HL-60 (cell line): ENCODE measurements at regions not wholly inside any gene's neighbourhood (a gene's known extent, or its start where the extent isn't known, plus 50 kb on each side); places are given as distances from the start of the nearest gene placed in this dataset.

Experiments used
- DNase-seq, 2 experiments: peaks; one replicate each; pipeline ENCODE4 v3.0.0-alpha.2; 2010 to 2020; ENCODE audit warnings: low read depth in 1 of 2, low spot score in 1 of 2
- H3K27ac ChIP-seq: fragments of 250-450 bp; sonication (Bioruptor Pico); replicated peaks from 2 replicates; pipeline ENCODE4 v1.5.1; 2020; ENCODE audit warnings: mild to moderate bottlenecking, moderate library complexity
- H3K27me3 ChIP-seq: fragments of 250-450 bp; sonication (Bioruptor Pico); 2 replicates; pipeline ENCODE4 v1.5.1; 2021; ENCODE audit warnings: mild to moderate bottlenecking, moderate library complexity; ENCODE audit not compliant: insufficient read depth, poor library complexity, severe bottlenecking
- H3K4me3 ChIP-seq: replicated peaks from 2 replicates; pipeline ENCODE4 v1.5.1; 2011; ENCODE audit warnings: mild to moderate bottlenecking, control low read depth, low read length; ENCODE audit not compliant: insufficient read depth
- CTCF ChIP-seq: IDR thresholded peaks from one replicate; pipeline ENCODE4 v1.5.1; 2011; ENCODE audit warnings: low read length, control low read depth, inconsistent platforms; ENCODE audit not compliant: insufficient read depth
- GABPA ChIP-seq: IDR thresholded peaks from 2 replicates; pipeline ENCODE4 v1.6.1; 2012; ENCODE audit warnings: low read depth
- POLR2AphosphoS5 ChIP-seq: IDR thresholded peaks from 2 replicates; pipeline ENCODE4 v1.6.1; 2012; ENCODE audit warnings: low read depth
- REST ChIP-seq: IDR thresholded peaks from 2 replicates; pipeline ENCODE4 v1.6.1; 2012; ENCODE audit warnings: low read depth; ENCODE audit not compliant: insufficient replicate concordance
- SPI1 ChIP-seq: IDR thresholded peaks from 2 replicates; pipeline ENCODE4 v1.6.1; 2012; ENCODE audit warnings: low read depth, mild to moderate bottlenecking, borderline replicate concordance

GRCh38 chr13:33471204-33471603 lies 185.6 kb upstream of the STARD13 start:
- H3K27me3 ChIP-seq = no peaks in the 10 kb centered on the region
- no peak overlapping the region for H3K4me3 ChIP-seq
- no peak overlapping the region for H3K27ac ChIP-seq
- TF ChIP-seq POLR2AphosphoS5 = no peak
- no peak for TF ChIP-seq GABPA
- TF ChIP-seq CTCF = no peak
- no peak for TF ChIP-seq REST
- TF ChIP-seq SPI1 = no peak
- DNase-seq = no peak

GRCh38 chr13:33472446-33472845 lies 186.9 kb upstream of the STARD13 start:
- no peak for DNase-seq
- TF ChIP-seq GABPA (no peak), SPI1 (no peak), POLR2AphosphoS5 (no peak), CTCF (no peak), REST (no peak)
- Histone ChIP-seq H3K27me3 (no peaks in the 10 kb centered on the region), H3K4me3 (no peak overlapping the region), H3K27ac (no peak overlapping the region)

- DNase-seq = no peak
- H3K27me3 ChIP-seq = no peaks in the 10 kb centered on the region
- no peak overlapping the region for H3K4me3 ChIP-seq
- H3K27ac ChIP-seq = no peak overlapping the region
- TF ChIP-seq REST = no peak
- no peak for TF ChIP-seq CTCF
- no peak for TF ChIP-seq SPI1
- no peak for TF ChIP-seq GABPA
- no peak for TF ChIP-seq POLR2AphosphoS5
Measured at GRCh38 chr13:33479105-33479504, 193.6 kb upstream of the STARD13 start.
